Transverse colon (tissue), 4 donors: ENCODE measurements at regions not wholly inside any gene's neighbourhood (a gene's known extent, or its start where the extent isn't known, plus 50 kb on each side); places are given as distances from the start of the nearest gene placed in this dataset.

Source experiments
- DNase-seq: peaks from one replicate; pipeline ENCODE4 v3.0.0-alpha.2; 2019
- H3K27ac ChIP-seq, 4 donors: fragments of 200-600 bp; sonication (generic); 2 replicates each; pipeline ENCODE4 v1.5.1; 2016 to 2018; ENCODE audit warnings: inconsistent platforms in 4 of 4
- H3K27me3 ChIP-seq: fragments of 200-600 bp; sonication (generic); 2 replicates; pipeline ENCODE4 v1.5.1; 2017; ENCODE audit warnings: inconsistent platforms
- H3K36me3 ChIP-seq, 4 donors: fragments of 200-600 bp; sonication (generic); 2 replicates each; pipeline ENCODE4 v1.5.1; 2017 to 2019; ENCODE audit warnings: inconsistent platforms in 4 of 4
- H3K4me1 ChIP-seq, 4 donors: fragments of 200-600 bp; sonication (generic); 2 replicates each; pipeline ENCODE4 v1.5.1; 2017 to 2020; ENCODE audit warnings: inconsistent platforms in 4 of 4
- H3K4me3 ChIP-seq, 4 donors: fragments of 200-600 bp; sonication (generic); 1 replicate in 1 of 4; 2 replicates in 3 of 4; pipeline versions ENCODE4 v1.5.1 to v1.6.1; 2017 to 2019; ENCODE audit warnings: inconsistent platforms in 4 of 4
- H3K9me3 ChIP-seq, 2 donors: fragments of 200-600 bp; sonication (generic); 2 replicates each; pipeline ENCODE4 v1.5.1; 2017 to 2019; ENCODE audit warnings: inconsistent platforms in 2 of 2
- EP300 ChIP-seq: sonication (generic); formaldehyde crosslinking; IDR thresholded peaks from one replicate; pipeline ENCODE4 v1.6.1; 2017; ENCODE audit warnings: antibody characterized with exemption, low read depth
- POLR2A ChIP-seq: fragments of 450-650 bp; IDR thresholded peaks from one replicate; pipeline ENCODE4 v1.6.1; 2016; ENCODE audit warnings: antibody characterized with exemption, mild to moderate bottlenecking, moderate library complexity
- POLR2AphosphoS5 ChIP-seq, 3 donors: sonication (generic); formaldehyde crosslinking; IDR thresholded peaks; one replicate each; pipeline ENCODE4 v1.6.1; 2016; ENCODE audit warnings: antibody characterized with exemption in 3 of 3
- WGBS, 2 donors: methylation state at CpG; one replicate each; pipeline ENCODE4 v1.1.5; 2018; ENCODE audit warnings: low coverage in 1 of 2; 5-methylcytosine and 5-hydroxymethylcytosine counted together
- in situ Hi-C, 4 donors: fragments of 200-750 bp; cut with MboI; loops; one replicate each; pipeline versions ENCODE4 v1.15.0 to v1.15.1; 2017; ENCODE audit warnings: low sequenced_read_pairs in 3 of 4, low pct_ligation_motif_present in 1 of 4, low pct_unique_long_range_greater_than_20kb in 1 of 4
- intact Hi-C: fragments of 100-400 bp; cut with DNase I; formaldehyde crosslinking; loops from one replicate; pipeline ENCODE4 v1.15.1; 2023; ENCODE audit warnings: low total_unique reads
- TF ChIP-seq, protein P1 (sequence below), 5 experiments: fragments of 200-600 bp in 3 of 5; fragments of 450-650 bp in 2 of 5; sonication (generic) in 3 of 5; IDR thresholded peaks; 1 replicate in 2 of 5; 2 replicates in 3 of 5; pipeline ENCODE4 v1.5.1; 2016 to 2017; ENCODE audit warnings: antibody characterized with exemption in 5 of 5, inconsistent platforms in 3 of 5, mild to moderate bottlenecking in 2 of 5, moderate library complexity in 1 of 5

DNA sequence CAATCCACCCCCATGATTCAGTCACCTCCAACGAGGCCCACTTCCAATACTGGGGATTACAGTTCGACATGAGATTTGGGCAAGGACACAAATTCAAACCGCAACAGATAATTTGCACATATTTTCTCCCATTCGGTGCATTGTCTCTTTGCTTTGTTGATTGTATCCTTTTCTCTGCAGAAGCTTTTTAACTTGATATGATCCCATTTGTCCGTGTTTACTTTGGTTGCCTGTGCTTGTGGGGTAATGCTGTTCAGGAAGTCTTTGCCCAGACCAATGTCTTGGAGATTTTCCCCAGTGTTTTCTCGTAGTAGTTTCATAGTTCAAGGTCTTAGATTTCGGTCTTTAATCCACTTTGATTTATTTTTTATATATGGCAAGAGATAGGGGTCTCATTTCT lies 330.8 kb upstream of the SPRY2 start:
- Histone ChIP-seq H3K4me1 (no peaks in the 10 kb centered on the region), H3K36me3 (no peaks in the 10 kb centered on the region), H3K9me3 (peaks cover 2 to 4% of the 10 kb centered on the region in 2 donors), H3K27ac (no peak overlapping the region), H3K27me3 (no peaks in the 10 kb centered on the region), H3K4me3 (no peak overlapping the region)
- TF ChIP-seq POLR2AphosphoS5 (IDR thresholded peaks at IDR 0.05), result no peak
- TF ChIP-seq POLR2A, result no peak
- TF ChIP-seq, protein P1, sequence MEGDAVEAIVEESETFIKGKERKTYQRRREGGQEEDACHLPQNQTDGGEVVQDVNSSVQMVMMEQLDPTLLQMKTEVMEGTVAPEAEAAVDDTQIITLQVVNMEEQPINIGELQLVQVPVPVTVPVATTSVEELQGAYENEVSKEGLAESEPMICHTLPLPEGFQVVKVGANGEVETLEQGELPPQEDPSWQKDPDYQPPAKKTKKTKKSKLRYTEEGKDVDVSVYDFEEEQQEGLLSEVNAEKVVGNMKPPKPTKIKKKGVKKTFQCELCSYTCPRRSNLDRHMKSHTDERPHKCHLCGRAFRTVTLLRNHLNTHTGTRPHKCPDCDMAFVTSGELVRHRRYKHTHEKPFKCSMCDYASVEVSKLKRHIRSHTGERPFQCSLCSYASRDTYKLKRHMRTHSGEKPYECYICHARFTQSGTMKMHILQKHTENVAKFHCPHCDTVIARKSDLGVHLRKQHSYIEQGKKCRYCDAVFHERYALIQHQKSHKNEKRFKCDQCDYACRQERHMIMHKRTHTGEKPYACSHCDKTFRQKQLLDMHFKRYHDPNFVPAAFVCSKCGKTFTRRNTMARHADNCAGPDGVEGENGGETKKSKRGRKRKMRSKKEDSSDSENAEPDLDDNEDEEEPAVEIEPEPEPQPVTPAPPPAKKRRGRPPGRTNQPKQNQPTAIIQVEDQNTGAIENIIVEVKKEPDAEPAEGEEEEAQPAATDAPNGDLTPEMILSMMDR (IDR thresholded peaks at IDR 0.05), result no peak
- no peak for TF ChIP-seq EP300
- in situ Hi-C loops (no loop called here), intact Hi-C loops (no loop called here)
- WGBS, 2 donors, result 84 to 91% methylated on average over 4 to 7 of the region's 7 CpGs
- DNase-seq, result no peak

DNA sequence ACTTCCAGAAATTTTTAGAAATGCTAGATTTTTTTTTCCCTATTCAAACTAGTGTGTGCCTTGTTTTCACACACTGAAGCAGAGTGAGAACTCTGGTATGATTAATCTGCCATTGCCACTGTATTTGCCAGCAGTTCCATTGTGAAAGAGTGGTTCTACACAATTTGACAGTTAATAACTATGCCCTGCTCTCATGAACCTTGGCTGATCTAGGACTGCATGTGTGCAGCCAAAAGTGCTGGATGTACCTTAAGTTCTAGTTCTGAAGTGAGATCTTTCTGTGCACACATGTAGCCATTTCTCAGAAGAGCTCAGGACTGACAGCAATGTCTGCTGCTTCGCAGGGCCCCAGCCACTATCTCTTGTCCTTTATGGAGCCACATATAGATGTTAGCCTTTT lies 328.2 kb upstream of the SPRY2 start:
- intact Hi-C loops, result no loop called here
- peaks cover 2 to 4% of the 10 kb centered on the region in 2 donors for H3K9me3 ChIP-seq
- H3K27me3 ChIP-seq, result no peaks in the 10 kb centered on the region
- H3K4me3 ChIP-seq, result no peak overlapping the region
- 87 to 100% methylated on average over 1 of the region's 1 CpG for WGBS, 2 donors
- no peak for DNase-seq
- H3K4me1 ChIP-seq, result no peaks in the 10 kb centered on the region
- no peak overlapping the region for H3K27ac ChIP-seq
- in situ Hi-C loops, result no loop called here
- TF ChIP-seq, protein P1 (IDR thresholded peaks at IDR 0.05), result no peak
- no peak for TF ChIP-seq POLR2A
- TF ChIP-seq EP300, result no peak
- no peak for TF ChIP-seq POLR2AphosphoS5 (IDR thresholded peaks at IDR 0.05)
- H3K36me3 ChIP-seq, result no peaks in the 10 kb centered on the region

DNA sequence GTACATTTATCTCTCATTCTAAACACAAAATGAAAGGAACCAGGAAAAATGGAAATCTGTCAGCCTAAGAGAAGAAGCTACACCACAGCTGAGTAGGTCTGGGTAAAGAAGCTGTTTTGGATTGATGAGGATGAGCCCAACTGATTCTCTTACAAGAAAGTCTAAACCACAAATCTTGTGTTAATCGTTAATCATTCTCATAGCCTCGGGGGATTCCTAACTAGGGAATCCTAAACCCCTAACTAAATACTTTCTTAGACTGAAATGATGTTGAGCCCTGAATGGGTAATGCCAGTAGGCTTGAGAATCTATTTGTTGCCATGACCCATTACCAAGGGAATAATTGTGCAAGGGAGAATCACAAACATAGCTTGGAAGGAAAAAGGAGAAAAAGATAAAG lies 327.5 kb upstream of the SPRY2 start:
- 68 to 71% methylated on average over 2 of the region's 2 CpGs for WGBS, 2 donors
- TF ChIP-seq POLR2A, result no peak
- no peak for TF ChIP-seq POLR2AphosphoS5 (IDR thresholded peaks at IDR 0.05)
- Histone ChIP-seq H3K27me3 (no peaks in the 10 kb centered on the region), H3K36me3 (no peaks in the 10 kb centered on the region), H3K4me1 (no peaks in the 10 kb centered on the region), H3K9me3 (peaks cover 1 to 3% of the 10 kb centered on the region in 2 donors), H3K4me3 (no peak overlapping the region), H3K27ac (no peak overlapping the region)
- in situ Hi-C loops (no loop called here), intact Hi-C loops (no loop called here)
- no peak for DNase-seq

DNA sequence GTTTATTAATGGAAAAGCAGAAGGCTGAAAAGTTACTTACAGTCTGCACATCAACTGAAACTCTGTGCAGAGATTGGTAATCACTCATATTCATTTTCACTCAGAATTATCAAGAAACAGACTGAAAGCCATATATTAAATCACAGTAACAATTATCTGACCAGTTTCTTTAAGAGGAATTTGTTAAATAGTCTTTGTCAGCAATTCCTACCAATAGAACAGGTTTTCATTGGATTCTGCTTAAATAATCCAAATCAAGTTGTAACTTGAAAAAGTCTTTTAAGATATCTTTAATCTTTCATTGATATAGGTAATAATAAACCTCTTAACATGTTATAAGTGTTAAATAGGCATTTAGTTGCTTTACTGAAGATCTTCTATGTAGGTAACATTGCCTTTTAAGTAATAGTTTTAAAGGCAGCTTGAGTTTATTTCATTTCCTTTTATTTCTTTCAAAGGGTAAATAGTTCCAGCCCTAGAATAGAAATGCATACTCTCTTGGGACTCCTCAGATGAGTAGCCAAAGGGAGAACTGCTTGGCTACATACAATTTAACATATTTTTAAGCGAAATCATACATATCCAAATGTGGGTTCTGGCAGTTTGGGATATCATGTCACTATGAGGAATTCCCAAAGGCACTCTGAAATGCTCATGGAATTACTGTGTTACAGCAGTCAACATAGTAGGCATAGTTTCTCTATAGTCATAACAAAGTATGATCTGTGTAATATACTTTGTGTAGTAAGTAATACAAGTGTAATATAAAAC lies 326.0 kb upstream of the SPRY2 start:
- 68 to 100% methylated on average over 1 of the region's 1 CpG for WGBS, 2 donors
- Histone ChIP-seq H3K36me3 (no peaks in the 10 kb centered on the region), H3K27ac (no peak overlapping the region), H3K4me3 (no peak overlapping the region), H3K4me1 (no peaks in the 10 kb centered on the region), H3K9me3 (no peaks in the 10 kb centered on the region), H3K27me3 (no peaks in the 10 kb centered on the region)
- in situ Hi-C loops, result no loop called here
- TF ChIP-seq, protein P1 (IDR thresholded peaks at IDR 0.05), result no peak
- TF ChIP-seq EP300 (no peak), POLR2A (no peak), POLR2AphosphoS5 (IDR thresholded peaks at IDR 0.05) (no peak)
- intact Hi-C loops, result no loop called here
- DNase-seq, result no peak
